ENCODE measurements at regions not wholly inside any gene's neighbourhood (a gene's known extent, or its start where the extent isn't known, plus 50 kb on each side); places are given as distances from the start of the nearest gene placed in this dataset.

GRCh38 chr13:84418041-84418440 lies 535.8 kb upstream of the SLITRK1 start:
- no peak overlapping the region for H3K4me3 Mint-ChIP-seq

GRCh38 chr13:84417416-84417815 lies 535.1 kb upstream of the SLITRK1 start:
- Mint-ChIP-seq H3K27me3 (ENCODE audit: low read depth) (no peaks in the 10 kb centered on the region), H3K4me1 (ENCODE audit: low read depth) (no peaks in the 10 kb centered on the region), H3K4me3 (no peak overlapping the region), H3K36me3 (ENCODE audit: insufficient read depth) (no peaks in the 10 kb centered on the region), H3K9me3 (peaks cover 22% of the 10 kb centered on the region)
- no peak for DNase-seq
- no peak for ATAC-seq

More at GRCh38 chr13:84418041-84418440, 535.8 kb upstream of the SLITRK1 start:
- Mint-ChIP-seq H3K9me3 (peaks cover 22% of the 10 kb centered on the region), H3K36me3 (ENCODE audit: insufficient read depth) (no peaks in the 10 kb centered on the region), H3K4me1 (ENCODE audit: low read depth) (no peaks in the 10 kb centered on the region), H3K27me3 (ENCODE audit: low read depth) (no peaks in the 10 kb centered on the region)
- ATAC-seq (no peak), DNase-seq (no peak)

GRCh38 chr13:84413016-84413415 lies 530.7 kb upstream of the SLITRK1 start:
- DNase-seq = no peak
- Mint-ChIP-seq H3K27me3 (ENCODE audit: low read depth) (no peaks in the 10 kb centered on the region), H3K9me3 (peaks cover 8% of the 10 kb centered on the region), H3K4me3 (no peak overlapping the region), H3K36me3 (ENCODE audit: insufficient read depth) (no peaks in the 10 kb centered on the region), H3K4me1 (ENCODE audit: low read depth) (no peaks in the 10 kb centered on the region)
- no peak for ATAC-seq

GRCh38 chr13:84405286-84405685 lies 523.0 kb upstream of the SLITRK1 start:
- no peaks in the 10 kb centered on the region for H3K27me3 Mint-ChIP-seq (ENCODE audit: low read depth)
- no peaks in the 10 kb centered on the region for H3K4me1 Mint-ChIP-seq (ENCODE audit: low read depth)
- no peaks in the 10 kb centered on the region for H3K9me3 Mint-ChIP-seq
- H3K4me3 Mint-ChIP-seq = no peak overlapping the region
- ATAC-seq (no peak), DNase-seq (no peak)
- no peaks in the 10 kb centered on the region for H3K36me3 Mint-ChIP-seq (ENCODE audit: insufficient read depth)

GRCh38 chr13:84400706-84401105 lies 518.4 kb upstream of the SLITRK1 start:
- no peak for ATAC-seq
- H3K4me1 Mint-ChIP-seq (ENCODE audit: low read depth) = no peaks in the 10 kb centered on the region
- peaks cover 6% of the 10 kb centered on the region for H3K9me3 Mint-ChIP-seq
- H3K4me3 Mint-ChIP-seq = no peak overlapping the region
- DNase-seq = no peak
- H3K36me3 Mint-ChIP-seq (ENCODE audit: insufficient read depth) = no peaks in the 10 kb centered on the region
- no peaks in the 10 kb centered on the region for H3K27me3 Mint-ChIP-seq (ENCODE audit: low read depth)

- Mint-ChIP-seq H3K4me1 (ENCODE audit: low read depth) (no peaks in the 10 kb centered on the region), H3K9me3 (peaks cover 13% of the 10 kb centered on the region), H3K4me3 (no peak overlapping the region), H3K36me3 (ENCODE audit: insufficient read depth) (no peaks in the 10 kb centered on the region), H3K27me3 (ENCODE audit: low read depth) (no peaks in the 10 kb centered on the region)
- DNase-seq (no peak), ATAC-seq (no peak)
These were observed 517.2 kb upstream of the SLITRK1 start for GRCh38 chr13:84399320-84400085.

- H3K9me3 Mint-ChIP-seq = peaks cover 27% of the 10 kb centered on the region
These were observed 511.8 kb upstream of the SLITRK1 start for GRCh38 chr13:84393981-84394625.

GRCh38 chr13:84380866-84381265 lies 498.6 kb upstream of the SLITRK1 start:
- H3K36me3 Mint-ChIP-seq (ENCODE audit: insufficient read depth) = no peaks in the 10 kb centered on the region
- DNase-seq (no peak), ATAC-seq (no peak)
- H3K9me3 Mint-ChIP-seq = peaks cover 7% of the 10 kb centered on the region
- no peak overlapping the region for H3K4me3 Mint-ChIP-seq
- H3K4me1 Mint-ChIP-seq (ENCODE audit: low read depth) = no peaks in the 10 kb centered on the region
- H3K27me3 Mint-ChIP-seq (ENCODE audit: low read depth) = no peaks in the 10 kb centered on the region

More at GRCh38 chr13:84393981-84394625, 511.8 kb upstream of the SLITRK1 start:
- DNase-seq = no peak
- no peaks in the 10 kb centered on the region for H3K4me1 Mint-ChIP-seq (ENCODE audit: low read depth)
- H3K27me3 Mint-ChIP-seq (ENCODE audit: low read depth) = no peaks in the 10 kb centered on the region
- ATAC-seq = no peak
- H3K36me3 Mint-ChIP-seq (ENCODE audit: insufficient read depth) = no peaks in the 10 kb centered on the region
- H3K4me3 Mint-ChIP-seq = no peak overlapping the region

GRCh38 chr13:84377106-84377505 lies 494.8 kb upstream of the SLITRK1 start:
- DNase-seq (no peak), ATAC-seq (no peak)
- H3K27me3 Mint-ChIP-seq (ENCODE audit: low read depth) = no peaks in the 10 kb centered on the region
- no peaks in the 10 kb centered on the region for H3K4me1 Mint-ChIP-seq (ENCODE audit: low read depth)
- H3K9me3 Mint-ChIP-seq = peaks cover 8% of the 10 kb centered on the region
- H3K36me3 Mint-ChIP-seq (ENCODE audit: insufficient read depth) = no peaks in the 10 kb centered on the region
- H3K4me3 Mint-ChIP-seq = no peak overlapping the region

GRCh38 chr13:84366506-84366905 lies 484.2 kb upstream of the SLITRK1 start:
- Mint-ChIP-seq H3K4me1 (ENCODE audit: low read depth) (no peaks in the 10 kb centered on the region), H3K9me3 (peaks cover 5% of the 10 kb centered on the region), H3K4me3 (no peak overlapping the region), H3K27me3 (ENCODE audit: low read depth) (no peaks in the 10 kb centered on the region), H3K36me3 (ENCODE audit: insufficient read depth) (no peaks in the 10 kb centered on the region)
- no peak for DNase-seq
- no peak for ATAC-seq

- H3K36me3 Mint-ChIP-seq (ENCODE audit: insufficient read depth) = no peaks in the 10 kb centered on the region
- ATAC-seq = no peak
- H3K27me3 Mint-ChIP-seq (ENCODE audit: low read depth) = no peaks in the 10 kb centered on the region
These were observed 480.5 kb upstream of the SLITRK1 start for GRCh38 chr13:84362777-84363176.

GRCh38 chr13:84360822-84361221 lies 478.5 kb upstream of the SLITRK1 start:
- no peaks in the 10 kb centered on the region for H3K27me3 Mint-ChIP-seq (ENCODE audit: low read depth)
- no peaks in the 10 kb centered on the region for H3K36me3 Mint-ChIP-seq (ENCODE audit: insufficient read depth)
- DNase-seq (no peak), ATAC-seq (no peak)
- no peak overlapping the region for H3K4me3 Mint-ChIP-seq
- H3K4me1 Mint-ChIP-seq (ENCODE audit: low read depth) = no peaks in the 10 kb centered on the region
- H3K9me3 Mint-ChIP-seq = no peaks in the 10 kb centered on the region

More at GRCh38 chr13:84362777-84363176, 480.5 kb upstream of the SLITRK1 start:
- Mint-ChIP-seq H3K4me3 (no peak overlapping the region), H3K9me3 (no peaks in the 10 kb centered on the region), H3K4me1 (ENCODE audit: low read depth) (no peaks in the 10 kb centered on the region)
- DNase-seq = no peak

- H3K36me3 Mint-ChIP-seq (ENCODE audit: insufficient read depth) = no peaks in the 10 kb centered on the region
- DNase-seq (no peak), ATAC-seq (no peak)
- H3K4me1 Mint-ChIP-seq (ENCODE audit: low read depth) = no peaks in the 10 kb centered on the region
- peaks cover 4% of the 10 kb centered on the region for H3K9me3 Mint-ChIP-seq
- no peak overlapping the region for H3K4me3 Mint-ChIP-seq
- no peaks in the 10 kb centered on the region for H3K27me3 Mint-ChIP-seq (ENCODE audit: low read depth)
These were observed 476.3 kb upstream of the SLITRK1 start for GRCh38 chr13:84358601-84359000.

- no peaks in the 10 kb centered on the region for H3K27me3 Mint-ChIP-seq (ENCODE audit: low read depth)
- ATAC-seq (no peak), DNase-seq (no peak)
- H3K36me3 Mint-ChIP-seq (ENCODE audit: insufficient read depth) = no peaks in the 10 kb centered on the region
- no peak overlapping the region for H3K4me3 Mint-ChIP-seq
- peaks cover 4% of the 10 kb centered on the region for H3K9me3 Mint-ChIP-seq
- H3K4me1 Mint-ChIP-seq (ENCODE audit: low read depth) = no peaks in the 10 kb centered on the region
These were observed 470.7 kb upstream of the SLITRK1 start for GRCh38 chr13:84352946-84353345.

- no peaks in the 10 kb centered on the region for H3K27me3 Mint-ChIP-seq (ENCODE audit: low read depth)
- no peaks in the 10 kb centered on the region for H3K36me3 Mint-ChIP-seq (ENCODE audit: insufficient read depth)
- no peaks in the 10 kb centered on the region for H3K4me1 Mint-ChIP-seq (ENCODE audit: low read depth)
- H3K4me3 Mint-ChIP-seq = no peak overlapping the region
- ATAC-seq (no peak), DNase-seq (no peak)
- no peaks in the 10 kb centered on the region for H3K9me3 Mint-ChIP-seq
These were observed 457.2 kb upstream of the SLITRK1 start for GRCh38 chr13:84339456-84339855.

All from activated T-cell treated with anti-CD3 and anti-CD28 coated beads, Interleukin-2, amount 50 U/mL, for 4 hours (primary cell).